ENCODE measurements at regions not wholly inside any gene's neighbourhood (a gene's known extent, or its start where the extent isn't known, plus 50 kb on each side); places are given as distances from the start of the nearest gene placed in this dataset.

DNA sequence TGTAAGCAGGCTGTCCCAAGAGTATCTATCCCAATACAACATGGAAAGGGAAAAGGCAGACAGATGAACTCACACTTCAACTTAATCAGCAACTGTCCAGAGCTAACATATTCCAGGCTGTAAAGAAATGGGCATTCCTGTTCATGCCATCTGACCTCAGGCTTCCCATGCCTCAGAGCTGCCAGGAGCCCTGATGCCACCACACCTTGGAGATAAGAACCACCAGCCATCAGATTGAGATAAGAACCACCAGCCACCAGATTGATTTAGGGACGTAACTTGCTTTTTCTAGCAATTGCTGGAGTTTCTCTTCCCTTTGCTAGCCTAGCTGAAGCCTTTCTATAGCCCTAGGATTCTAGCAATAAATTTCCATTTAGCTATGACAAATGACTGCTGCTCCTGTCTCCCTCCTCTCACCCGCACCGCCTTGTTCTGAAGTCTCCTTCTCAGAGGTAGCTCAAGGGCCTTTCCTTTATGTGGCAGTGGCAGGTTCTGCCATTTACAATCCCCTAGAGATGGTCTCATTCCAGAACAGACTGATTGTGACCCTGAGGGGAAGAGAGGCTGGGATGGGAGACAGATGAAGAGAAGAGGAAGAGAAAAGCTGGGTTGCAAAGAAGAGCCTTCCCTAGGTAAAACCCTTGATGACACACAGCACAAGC, 88.0 kb upstream of the CTTNBP2NL start:
- no peaks in the 10 kb centered on the region for H3F3A ChIP-seq (ENCODE audit: insufficient read depth, low read length, poor library complexity, severe bottlenecking)
- no peaks in the 10 kb centered on the region for H3K9me3 ChIP-seq (ENCODE audit: low read length)
- no peak overlapping the region for H3K9ac ChIP-seq (ENCODE audit: low read length)
- H3K4me2 ChIP-seq (ENCODE audit: low read length) = no peak overlapping the region
- no peaks in the 10 kb centered on the region for H3K79me2 ChIP-seq (replicated peaks; ENCODE audit: insufficient read depth, low read length)
- H3K4me3 ChIP-seq (ENCODE audit: low read length) = no peak overlapping the region
- no peak overlapping the region for H2AFZ ChIP-seq (ENCODE audit: low read depth, low read length)
- H3K27ac ChIP-seq (ENCODE audit: low read length) = no peak overlapping the region
- H4K20me1 ChIP-seq (ENCODE audit: insufficient read depth) = no peaks in the 10 kb centered on the region
- H3K9me2 ChIP-seq (ENCODE audit: insufficient read depth, low read length) = no peaks in the 10 kb centered on the region
- TF ChIP-seq, protein P1, sequence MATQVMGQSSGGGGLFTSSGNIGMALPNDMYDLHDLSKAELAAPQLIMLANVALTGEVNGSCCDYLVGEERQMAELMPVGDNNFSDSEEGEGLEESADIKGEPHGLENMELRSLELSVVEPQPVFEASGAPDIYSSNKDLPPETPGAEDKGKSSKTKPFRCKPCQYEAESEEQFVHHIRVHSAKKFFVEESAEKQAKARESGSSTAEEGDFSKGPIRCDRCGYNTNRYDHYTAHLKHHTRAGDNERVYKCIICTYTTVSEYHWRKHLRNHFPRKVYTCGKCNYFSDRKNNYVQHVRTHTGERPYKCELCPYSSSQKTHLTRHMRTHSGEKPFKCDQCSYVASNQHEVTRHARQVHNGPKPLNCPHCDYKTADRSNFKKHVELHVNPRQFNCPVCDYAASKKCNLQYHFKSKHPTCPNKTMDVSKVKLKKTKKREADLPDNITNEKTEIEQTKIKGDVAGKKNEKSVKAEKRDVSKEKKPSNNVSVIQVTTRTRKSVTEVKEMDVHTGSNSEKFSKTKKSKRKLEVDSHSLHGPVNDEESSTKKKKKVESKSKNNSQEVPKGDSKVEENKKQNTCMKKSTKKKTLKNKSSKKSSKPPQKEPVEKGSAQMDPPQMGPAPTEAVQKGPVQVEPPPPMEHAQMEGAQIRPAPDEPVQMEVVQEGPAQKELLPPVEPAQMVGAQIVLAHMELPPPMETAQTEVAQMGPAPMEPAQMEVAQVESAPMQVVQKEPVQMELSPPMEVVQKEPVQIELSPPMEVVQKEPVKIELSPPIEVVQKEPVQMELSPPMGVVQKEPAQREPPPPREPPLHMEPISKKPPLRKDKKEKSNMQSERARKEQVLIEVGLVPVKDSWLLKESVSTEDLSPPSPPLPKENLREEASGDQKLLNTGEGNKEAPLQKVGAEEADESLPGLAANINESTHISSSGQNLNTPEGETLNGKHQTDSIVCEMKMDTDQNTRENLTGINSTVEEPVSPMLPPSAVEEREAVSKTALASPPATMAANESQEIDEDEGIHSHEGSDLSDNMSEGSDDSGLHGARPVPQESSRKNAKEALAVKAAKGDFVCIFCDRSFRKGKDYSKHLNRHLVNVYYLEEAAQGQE (IDR thresholded peaks at IDR 0.05; ENCODE audit: borderline replicate concordance) = no peak
- no peak for TF ChIP-seq TAF1 (IDR thresholded peaks at IDR 0.05; ENCODE audit: low read depth)
- TF ChIP-seq, protein P2, sequence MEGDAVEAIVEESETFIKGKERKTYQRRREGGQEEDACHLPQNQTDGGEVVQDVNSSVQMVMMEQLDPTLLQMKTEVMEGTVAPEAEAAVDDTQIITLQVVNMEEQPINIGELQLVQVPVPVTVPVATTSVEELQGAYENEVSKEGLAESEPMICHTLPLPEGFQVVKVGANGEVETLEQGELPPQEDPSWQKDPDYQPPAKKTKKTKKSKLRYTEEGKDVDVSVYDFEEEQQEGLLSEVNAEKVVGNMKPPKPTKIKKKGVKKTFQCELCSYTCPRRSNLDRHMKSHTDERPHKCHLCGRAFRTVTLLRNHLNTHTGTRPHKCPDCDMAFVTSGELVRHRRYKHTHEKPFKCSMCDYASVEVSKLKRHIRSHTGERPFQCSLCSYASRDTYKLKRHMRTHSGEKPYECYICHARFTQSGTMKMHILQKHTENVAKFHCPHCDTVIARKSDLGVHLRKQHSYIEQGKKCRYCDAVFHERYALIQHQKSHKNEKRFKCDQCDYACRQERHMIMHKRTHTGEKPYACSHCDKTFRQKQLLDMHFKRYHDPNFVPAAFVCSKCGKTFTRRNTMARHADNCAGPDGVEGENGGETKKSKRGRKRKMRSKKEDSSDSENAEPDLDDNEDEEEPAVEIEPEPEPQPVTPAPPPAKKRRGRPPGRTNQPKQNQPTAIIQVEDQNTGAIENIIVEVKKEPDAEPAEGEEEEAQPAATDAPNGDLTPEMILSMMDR (IDR thresholded peaks at IDR 0.05; ENCODE audit: poor library complexity, severe bottlenecking) = no peak
- no peaks in the 10 kb centered on the region for H3K27me3 ChIP-seq (ENCODE audit: insufficient read depth, low read depth, low read length)
- no peaks in the 10 kb centered on the region for H3K36me3 ChIP-seq (ENCODE audit: insufficient read depth, low read length)

DNA sequence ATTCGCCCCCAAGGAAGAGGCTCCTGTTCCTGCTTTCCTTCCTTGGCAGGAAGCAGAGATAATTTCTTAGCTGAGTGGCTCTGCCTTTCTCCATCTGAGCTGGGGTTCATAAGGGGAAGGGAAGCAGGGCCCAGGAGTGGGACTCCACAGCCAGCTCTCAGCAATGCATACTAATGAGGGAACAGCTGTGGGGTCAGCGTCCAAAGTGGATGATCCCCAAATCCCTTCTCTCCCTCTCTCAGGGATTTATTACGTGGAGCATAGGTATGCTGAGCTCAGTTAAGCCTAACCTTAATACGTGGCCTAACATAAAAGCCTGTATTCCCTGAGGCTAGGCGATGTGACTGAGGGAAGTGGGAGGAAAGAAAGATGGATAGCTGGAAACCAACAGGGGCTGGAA, 87.3 kb upstream of the CTTNBP2NL start:
- Histone ChIP-seq H3K9me2 (ENCODE audit: insufficient read depth, low read length) (no peaks in the 10 kb centered on the region), H3K4me3 (ENCODE audit: low read length) (no peak overlapping the region), H4K20me1 (ENCODE audit: insufficient read depth) (no peaks in the 10 kb centered on the region), H3K27ac (ENCODE audit: low read length) (no peak overlapping the region), H3K4me2 (ENCODE audit: low read length) (no peak overlapping the region), H3F3A (ENCODE audit: insufficient read depth, low read length, poor library complexity, severe bottlenecking) (no peaks in the 10 kb centered on the region), H2AFZ (ENCODE audit: low read depth, low read length) (no peak overlapping the region), H3K36me3 (ENCODE audit: insufficient read depth, low read length) (no peaks in the 10 kb centered on the region), H3K9me3 (ENCODE audit: low read length) (no peaks in the 10 kb centered on the region), H3K9ac (ENCODE audit: low read length) (no peak overlapping the region), H3K27me3 (ENCODE audit: insufficient read depth, low read depth, low read length) (no peaks in the 10 kb centered on the region), H3K79me2 (replicated peaks; ENCODE audit: insufficient read depth, low read length) (no peaks in the 10 kb centered on the region)
- TF ChIP-seq, protein P1 (IDR thresholded peaks at IDR 0.05; ENCODE audit: borderline replicate concordance) = no peak
- TF ChIP-seq EP300 (conservative IDR thresholded peaks at IDR 0.05; ENCODE audit: poor library complexity, severe bottlenecking) = no peak
- no peak for TF ChIP-seq EZH2 (IDR thresholded peaks at IDR 0.05; ENCODE audit: borderline replicate concordance, insufficient read depth, low read length, poor library complexity, severe bottlenecking)
- TF ChIP-seq TAF1 (IDR thresholded peaks at IDR 0.05; ENCODE audit: low read depth) = no peak
- no peak for TF ChIP-seq RAD21 (conservative IDR thresholded peaks at IDR 0.05)
- TF ChIP-seq SMC3 (conservative IDR thresholded peaks at IDR 0.05; ENCODE audit: poor library complexity) = no peak
- TF ChIP-seq MXI1 (conservative IDR thresholded peaks at IDR 0.05; ENCODE audit: poor library complexity, severe bottlenecking) = no peak
- TF ChIP-seq, protein P2 (IDR thresholded peaks at IDR 0.05; ENCODE audit: poor library complexity, severe bottlenecking) = no peak
- TF ChIP-seq POLR2AphosphoS5 (IDR thresholded peaks at IDR 0.05) = no peak
